ENCODE measurements at regions not wholly inside any gene's neighbourhood (a gene's known extent, or its start where the extent isn't known, plus 50 kb on each side); places are given as distances from the start of the nearest gene placed in this dataset.

DNA sequence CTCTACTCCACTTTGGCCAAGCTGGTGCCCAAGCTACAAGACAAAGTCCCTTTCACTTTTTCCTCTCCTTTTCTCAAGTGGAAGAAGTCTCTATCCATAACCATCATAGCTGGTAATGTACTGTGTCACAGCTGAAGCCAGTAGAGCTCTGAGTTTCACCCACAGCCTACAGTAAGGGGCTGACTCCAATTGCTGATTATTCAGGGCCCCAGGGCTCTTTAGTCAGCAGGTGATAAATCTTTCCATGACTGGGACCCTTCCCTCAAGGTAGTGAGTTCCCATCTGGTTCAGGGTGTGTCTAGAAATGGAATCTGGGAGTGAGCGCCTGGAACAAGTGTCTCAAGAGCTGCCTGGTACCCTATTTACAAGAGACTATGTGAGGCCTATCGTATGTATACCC is 436.0 kb upstream of the CA10 start:
- no peak for TF ChIP-seq CTCF (IDR thresholded peaks at IDR 0.05)
- TF ChIP-seq POLR2A (IDR thresholded peaks at IDR 0.05): no peak

All from esophagus squamous epithelium (tissue), 4 donors.